DMS53 treated with DMSO at 0.1 percent for 48 hours (cell line): ENCODE measurements at regions not wholly inside any gene's neighbourhood (a gene's known extent, or its start where the extent isn't known, plus 50 kb on each side); places are given as distances from the start of the nearest gene placed in this dataset.
A peak's percentile ranks its signal among the peaks of the same experiment; 100 is the strongest.
"Not testable (repeated sequence)": the region's sequence is repeated elsewhere in the genome, so short reads cannot be mapped to it uniquely, and the experiment has no call there.

Source experiments
- DNase-seq: peaks from one replicate; lab custom pipeline; 2025; ENCODE audit not compliant: unreplicated experiment; lab: John Stamatoyannopoulos, UW

GRCh38 chr3:104291437-104291851, 1075.3 kb upstream of the ALCAM start:
- DNase-seq: no peak

- DNase-seq: no peak
Observed at GRCh38 chr3:104291878-104292277, 1074.8 kb upstream of the ALCAM start.

- DNase-seq: no peak
Observed at GRCh38 chr3:104297617-104298016, 1069.1 kb upstream of the ALCAM start.

GRCh38 chr3:104298662-104299061, 1068.0 kb upstream of the ALCAM start:
- DNase-seq: no peak

GRCh38 chr3:104316118-104316517, 1050.6 kb upstream of the ALCAM start:
- DNase-seq: no peak

- DNase-seq: no peak
Observed at GRCh38 chr3:104323226-104323625, 1043.5 kb upstream of the ALCAM start.

GRCh38 chr3:104347291-104347690, 1019.4 kb upstream of the ALCAM start:
- no peak for DNase-seq

- DNase-seq: no peak
Observed at GRCh38 chr3:104349836-104350235, 1016.9 kb upstream of the ALCAM start.

- no peak for DNase-seq
Observed at GRCh38 chr3:104353951-104354350, 1012.8 kb upstream of the ALCAM start.

- DNase-seq: no peak
Observed at GRCh38 chr3:104359546-104359945, 1007.2 kb upstream of the ALCAM start.

GRCh38 chr3:104360038-104360437, 1006.7 kb upstream of the ALCAM start:
- no peak for DNase-seq

- not testable (repeated sequence) for DNase-seq
Observed at GRCh38 chr3:104361748-104362147, 1005.0 kb upstream of the ALCAM start.

GRCh38 chr3:104362319-104362718, 1004.4 kb upstream of the ALCAM start:
- DNase-seq: no peak

- DNase-seq: no peak
Observed at GRCh38 chr3:104367000-104367399, 999.7 kb upstream of the ALCAM start.

GRCh38 chr3:104368760-104369159, 997.9 kb upstream of the ALCAM start:
- no peak for DNase-seq

- no peak for DNase-seq
Observed at GRCh38 chr3:104385421-104385820, 981.3 kb upstream of the ALCAM start.

- DNase-seq: peak; percentile 25
Observed at GRCh38 chr3:104388619-104389018, 978.1 kb upstream of the ALCAM start.

GRCh38 chr3:104392327-104392726, 974.4 kb upstream of the ALCAM start:
- DNase-seq: no peak

- no peak for DNase-seq
Observed at GRCh38 chr3:104396974-104397669, 969.6 kb upstream of the ALCAM start.

GRCh38 chr3:104397713-104398112, 969.0 kb upstream of the ALCAM start:
- DNase-seq: no peak

GRCh38 chr3:104402902-104403301, 963.8 kb upstream of the ALCAM start:
- no peak for DNase-seq

GRCh38 chr3:104411757-104412156, 955.0 kb upstream of the ALCAM start:
- DNase-seq: no peak
